GM12874 (cell line): ENCODE measurements at regions not wholly inside any gene's neighbourhood (a gene's known extent, or its start where the extent isn't known, plus 50 kb on each side); places are given as distances from the start of the nearest gene placed in this dataset.

Experiments used
- CTCF ChIP-seq: IDR thresholded peaks from 2 replicates; pipeline ENCODE4 v1.5.1; 2011; ENCODE audit warnings: low read depth, mild to moderate bottlenecking, control low read depth, low read length, moderate library complexity; ENCODE audit not compliant: insufficient read depth

- TF ChIP-seq CTCF = no peak
These were observed 130.5 kb upstream of the HAND1 start for GRCh38 chr5:154608531-154609011.

GRCh38 chr5:154607746-154608145, 129.7 kb upstream of the HAND1 start:
- TF ChIP-seq CTCF = no peak

- TF ChIP-seq CTCF = no peak
These were observed 128.2 kb upstream of the HAND1 start for GRCh38 chr5:154606246-154606645.

DNA sequence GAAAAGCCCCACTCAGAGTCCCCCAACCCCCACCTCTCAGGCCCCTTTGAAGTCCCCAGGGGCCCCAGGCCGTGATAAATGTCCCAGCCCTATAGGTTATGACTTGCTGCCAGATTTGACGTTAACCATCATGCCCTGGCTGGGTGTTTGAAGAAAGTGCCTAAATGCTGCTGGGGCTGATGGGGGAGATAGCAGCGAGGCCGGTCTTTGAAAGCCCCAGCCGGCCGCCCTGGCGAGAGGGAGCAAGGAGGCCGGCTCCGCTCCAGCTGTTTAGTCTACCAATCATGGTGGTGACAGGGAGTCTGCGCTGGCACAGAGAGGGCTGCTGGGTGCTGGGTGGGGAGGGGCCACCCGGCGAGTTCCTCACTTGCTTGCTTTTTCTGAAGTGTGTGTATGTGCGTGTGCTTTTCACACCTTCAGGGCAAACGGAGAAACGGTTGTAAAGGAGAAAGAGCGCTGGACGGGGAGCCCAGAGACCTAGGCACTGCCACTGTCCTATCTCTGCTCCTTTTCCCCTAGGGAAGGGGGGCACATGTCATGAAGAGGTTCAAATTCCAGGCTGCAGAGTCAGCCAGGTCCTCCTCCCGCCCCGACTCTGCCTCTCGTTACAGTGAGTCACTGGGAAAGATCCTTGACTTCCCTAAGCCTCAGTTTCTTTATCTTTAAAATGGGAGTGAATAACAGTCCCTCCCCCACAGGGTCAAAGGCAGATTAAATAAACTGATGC, 126.1 kb upstream of the HAND1 start:
- no peak for TF ChIP-seq CTCF

GRCh38 chr5:154603485-154603884, 125.5 kb upstream of the HAND1 start:
- no peak for TF ChIP-seq CTCF

DNA sequence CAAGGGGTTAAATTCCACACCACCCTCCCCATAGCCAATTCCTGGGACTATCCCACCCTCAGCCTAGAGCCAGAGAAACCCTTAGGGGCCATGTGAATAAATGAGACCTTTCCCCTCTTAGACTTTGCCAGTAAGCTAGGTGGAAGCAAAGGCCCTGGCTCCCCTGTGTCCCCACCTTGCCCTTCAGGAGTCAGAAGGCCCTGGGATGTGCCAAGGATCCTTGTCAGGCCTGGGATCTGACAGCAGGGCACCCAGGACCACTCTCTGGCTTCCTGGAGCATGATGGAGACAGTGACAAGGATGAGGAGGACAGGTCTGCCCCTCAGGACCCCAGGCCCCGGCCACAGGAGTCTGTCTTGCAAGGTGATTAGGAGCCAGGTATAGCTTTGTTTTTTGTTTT, 125.0 kb upstream of the HAND1 start:
- no peak for TF ChIP-seq CTCF

- TF ChIP-seq CTCF = no peak
These were observed 123.0 kb upstream of the HAND1 start for GRCh38 chr5:154601014-154601413.
